ENCODE measurements at regions not wholly inside any gene's neighbourhood (a gene's known extent, or its start where the extent isn't known, plus 50 kb on each side); places are given as distances from the start of the nearest gene placed in this dataset.

GRCh38 chr2:120631724-120632123 lies 103.9 kb upstream of the GLI2 start:
- ChIA-PET CTCF (no interaction called here), POLR2A (no interaction called here), RAD21 (ENCODE audit: unreplicated experiment) (interaction anchor here (0.6 kb wide), 1 partner anchor 9 kb away, joined by 4 read pairs; no protein-coding TSS in a partner anchor), SMC1A (ENCODE audit: uncharacterized antibody, unreplicated experiment) (no interaction called here)
- Histone ChIP-seq H4K20me1 (ENCODE audit: control insufficient read depth, insufficient read depth) (no peaks in the 10 kb centered on the region), H3K4me2 (ENCODE audit: control insufficient read depth, insufficient read depth) (no peak overlapping the region), H3K27ac (ENCODE audit: control insufficient read depth, insufficient read depth) (no peak overlapping the region), H3K9ac (ENCODE audit: control insufficient read depth, insufficient read depth, low read length) (no peak overlapping the region), H3K9me3 (replicated peaks; ENCODE audit: control insufficient read depth, insufficient read depth, low read length) (no peaks in the 10 kb centered on the region), H3K27me3 (replicated peaks in 1 of 2; ENCODE audit: control insufficient read depth in 2 of 2, insufficient read depth in 2 of 2, low read length in 1 of 2) (no peaks in the 10 kb centered on the region; a peak in 2 of 4 replicates), H2AFZ (ENCODE audit: control insufficient read depth, low read depth, low read length) (no peak overlapping the region), H3K4me3 (no peak overlapping the region), H3K79me2 (ENCODE audit: control insufficient read depth, insufficient read depth, low read length) (no peaks in the 10 kb centered on the region), H3K36me3 (ENCODE audit: control insufficient read depth in 2 of 2, insufficient read depth in 2 of 2, low read length in 1 of 2) (no peaks in the 10 kb centered on the region), H3K4me1 (ENCODE audit: control insufficient read depth, insufficient read depth, low read length) (no peaks in the 10 kb centered on the region)
- 0% methylated on average over 3 of the region's 3 CpGs for WGBS (ENCODE audit: insufficient coverage, insufficient replicate concordance, low lambda C conversion rate, missing lambda C conversion rate)
- intact Hi-C loops (cut with micrococcal nuclease; ENCODE audit: unreplicated experiment): no loop called here
- in situ Hi-C loops (cut with MboI): no loop called here
- TF ChIP-seq ZNF207 (IDR thresholded peaks at IDR 0.05; ENCODE audit: borderline replicate concordance): no peak
- TF ChIP-seq HDGF (IDR thresholded peaks at IDR 0.05): no peak
- TF ChIP-seq MEF2A (IDR thresholded peaks at IDR 0.05; ENCODE audit: insufficient read depth, low read depth, low read length): no peak
- TF ChIP-seq ELK1 (IDR thresholded peaks at IDR 0.05; ENCODE audit: low read depth, low read length): no peak
- no peak for TF ChIP-seq SUZ12 (IDR thresholded peaks at IDR 0.05; ENCODE audit: unreplicated experiment)
- TF ChIP-seq CBX5 (IDR thresholded peaks at IDR 0.05; ENCODE audit: low read depth): no peak
- TF ChIP-seq IRF4 (IDR thresholded peaks at IDR 0.05; ENCODE audit: low read depth, low read length): no peak
- TF ChIP-seq NR2C2 (IDR thresholded peaks at IDR 0.05; ENCODE audit: borderline replicate concordance, control insufficient read depth, insufficient read length, low read depth): no peak
- no peak for TF ChIP-seq NRF1 (conservative IDR thresholded peaks at IDR 0.05; ENCODE audit: low read depth, low read length)
- TF ChIP-seq ZNF592 (IDR thresholded peaks at IDR 0.05): no peak
- no peak for TF ChIP-seq BCL11A (IDR thresholded peaks at IDR 0.05; ENCODE audit: low read depth, low read length)
- TF ChIP-seq BCL3 (IDR thresholded peaks at IDR 0.05; ENCODE audit: borderline replicate concordance, insufficient read depth, low read depth, low read length, poor library complexity, severe bottlenecking): no peak
- no peak for TF ChIP-seq PBX3 (IDR thresholded peaks at IDR 0.05; ENCODE audit: insufficient replicate concordance, low read depth, low read length)
- TF ChIP-seq SMC3 (IDR thresholded peaks at IDR 0.05; ENCODE audit: borderline replicate concordance, low read length): no peak
- no peak for TF ChIP-seq DPF2 (IDR thresholded peaks at IDR 0.05)
- no peak for TF ChIP-seq RCOR1 (conservative IDR thresholded peaks at IDR 0.05; ENCODE audit: low read depth, low read length)
- TF ChIP-seq POLR2AphosphoS2 (IDR thresholded peaks at IDR 0.05; ENCODE audit: low read depth, low read length): no peak
- FAIRE-seq: no peak
- no TSS peak for BruUV-seq (replicated peaks)
- no peak for ATAC-seq
- no peak for DNase-seq (ENCODE audit: low read depth, low spot score)

All from GM12878 (cell line).